HEK293 (cell line): ENCODE measurements at regions not wholly inside any gene's neighbourhood (a gene's known extent, or its start where the extent isn't known, plus 50 kb on each side); places are given as distances from the start of the nearest gene placed in this dataset.

Experiments
- CTCF ChIA-PET: fragments of 350-600 bp; formaldehyde crosslinking; extraction: SDS; loops from one replicate; lab custom pipeline; 2021; ENCODE audit warnings: antibody characterized with exemption; lab: Yijun Ruan, JAX
- POLR2A ChIA-PET: fragments of 300-600 bp; formaldehyde crosslinking; extraction: SDS; loops from one replicate; lab custom pipeline; 2020; ENCODE audit warnings: antibody characterized with exemption, inconsistent platforms; lab: Yijun Ruan, JAX
- H3K27ac ChIP-seq: fragments of 200-500 bp; sonication (Bioruptor generic); 2 replicates; pipeline ENCODE4 v1.5.1; 2014; ENCODE audit warnings: low read depth, low read length, control low read depth, inconsistent platforms; ENCODE audit errors: extremely low read depth
- H3K36me3 ChIP-seq, 2 experiments: fragments of 200-500 bp in 1 of 2; sonication (Bioruptor generic) in 1 of 2; 1 replicate in 1 of 2; 2 replicates in 1 of 2; pipeline ENCODE4 v1.5.1; 2014 to 2017; ENCODE audit warnings: inconsistent platforms in 2 of 2, low read length in 2 of 2; ENCODE audit not compliant: control insufficient read depth in 2 of 2, insufficient read depth in 1 of 2
- H3K4me1 ChIP-seq: fragments of 200-500 bp; sonication (Bioruptor generic); 2 replicates; pipeline ENCODE4 v1.5.1; 2014; ENCODE audit warnings: mild to moderate bottlenecking, low read length, inconsistent platforms; ENCODE audit not compliant: control insufficient read depth, insufficient read depth
- H3K4me3 ChIP-seq: 2 replicates; pipeline ENCODE4 v1.5.1; 2011; ENCODE audit warnings: low read depth, mild to moderate bottlenecking, control low read depth, low read length, moderate library complexity
- H3K9me3 ChIP-seq: fragments of 200-500 bp; sonication (Bioruptor generic); 2 replicates; pipeline ENCODE4 v1.5.1; 2014; ENCODE audit warnings: low read depth, low read length, inconsistent platforms; ENCODE audit not compliant: control insufficient read depth, insufficient read depth
- PATZ1 ChIP-seq: fragments of 450-650 bp; formaldehyde crosslinking; IDR thresholded peaks from 2 replicates; pipeline ENCODE4 v1.5.1; 2016; ENCODE audit warnings: missing biosample characterization, missing genetic modification characterization
- PRDM10 ChIP-seq: fragments of 450-650 bp; formaldehyde crosslinking; IDR thresholded peaks from 2 replicates; pipeline ENCODE4 v1.5.1; 2016; ENCODE audit warnings: missing biosample characterization, missing genetic modification characterization
- SALL2 ChIP-seq: fragments of 450-650 bp; formaldehyde crosslinking; IDR thresholded peaks from 2 replicates; pipeline ENCODE4 v1.5.0; 2017; ENCODE audit warnings: missing biosample characterization, mild to moderate bottlenecking, missing genetic modification characterization, borderline replicate concordance
- SCRT1 ChIP-seq: fragments of 450-650 bp; formaldehyde crosslinking; IDR thresholded peaks from 2 replicates; pipeline ENCODE4 v1.5.1; 2016; ENCODE audit warnings: missing biosample characterization, missing genetic modification characterization, borderline replicate concordance
- YY1 ChIP-seq: fragments of 450-650 bp; formaldehyde crosslinking; IDR thresholded peaks from 2 replicates; pipeline ENCODE4 v1.5.1; 2018; ENCODE audit warnings: missing biosample characterization, missing genetic modification characterization
- ZBTB21 ChIP-seq: fragments of 450-650 bp; formaldehyde crosslinking; IDR thresholded peaks from 2 replicates; pipeline ENCODE4 v1.5.1; 2017; ENCODE audit warnings: missing biosample characterization, missing genetic modification characterization
- ZBTB44 ChIP-seq: fragments of 450-650 bp; IDR thresholded peaks from 2 replicates; pipeline ENCODE4 v1.5.1; 2018; ENCODE audit warnings: missing biosample characterization, mild to moderate bottlenecking, missing genetic modification characterization
- ZNF114 ChIP-seq: fragments of 450-650 bp; formaldehyde crosslinking; IDR thresholded peaks from 2 replicates; pipeline ENCODE4 v1.5.0; 2017; ENCODE audit warnings: missing biosample characterization, missing genetic modification characterization
- ZNF184 ChIP-seq: fragments of 450-650 bp; IDR thresholded peaks from 2 replicates; pipeline ENCODE4 v1.5.1; 2018; ENCODE audit warnings: missing biosample characterization, mild to moderate bottlenecking, missing genetic modification characterization
- ZNF223 ChIP-seq: fragments of 450-650 bp; formaldehyde crosslinking; IDR thresholded peaks from 2 replicates; pipeline ENCODE4 v1.5.1; 2016; ENCODE audit warnings: missing biosample characterization, missing genetic modification characterization
- ZNF239 ChIP-seq: fragments of 450-650 bp; formaldehyde crosslinking; IDR thresholded peaks from 2 replicates; pipeline ENCODE4 v1.5.1; 2016; ENCODE audit warnings: missing biosample characterization, missing genetic modification characterization
- ZNF391 ChIP-seq: fragments of 450-650 bp; formaldehyde crosslinking; IDR thresholded peaks from 2 replicates; pipeline ENCODE4 v1.5.1; 2016; ENCODE audit warnings: low read depth, missing biosample characterization, missing genetic modification characterization, borderline replicate concordance
- ZNF404 ChIP-seq: fragments of 450-650 bp; formaldehyde crosslinking; IDR thresholded peaks from 2 replicates; pipeline ENCODE4 v1.5.1; 2017; ENCODE audit warnings: missing biosample characterization, missing genetic modification characterization
- ZNF48 ChIP-seq: fragments of 450-650 bp; formaldehyde crosslinking; IDR thresholded peaks from 2 replicates; pipeline ENCODE4 v1.5.1; 2016; ENCODE audit warnings: missing biosample characterization, missing genetic modification characterization
- ZNF529 ChIP-seq: fragments of 450-650 bp; formaldehyde crosslinking; IDR thresholded peaks from 2 replicates; pipeline ENCODE4 v1.5.1; 2017; ENCODE audit warnings: missing genetic modification characterization, missing biosample characterization; ENCODE audit not compliant: insufficient replicate concordance
- ZNF549 ChIP-seq: fragments of 450-650 bp; IDR thresholded peaks from 2 replicates; pipeline ENCODE4 v1.5.1; 2018; ENCODE audit warnings: missing biosample characterization, missing genetic modification characterization, mild to moderate bottlenecking, inconsistent platforms, moderate library complexity
- ZNF621 ChIP-seq: fragments of 450-650 bp; formaldehyde crosslinking; IDR thresholded peaks from 2 replicates; pipeline ENCODE4 v1.5.1; 2017; ENCODE audit warnings: missing biosample characterization, missing genetic modification characterization
- ZNF624 ChIP-seq: fragments of 450-650 bp; formaldehyde crosslinking; IDR thresholded peaks from 2 replicates; pipeline ENCODE4 v1.5.1; 2017; ENCODE audit warnings: missing biosample characterization, missing genetic modification characterization
- ZNF629 ChIP-seq: fragments of 450-650 bp; formaldehyde crosslinking; IDR thresholded peaks from 2 replicates; pipeline ENCODE4 v1.5.1; 2017; ENCODE audit warnings: missing biosample characterization, missing genetic modification characterization
- ZNF768 ChIP-seq: fragments of 450-650 bp; formaldehyde crosslinking; IDR thresholded peaks from 2 replicates; pipeline ENCODE4 v1.5.1; 2018; ENCODE audit warnings: missing biosample characterization, mild to moderate bottlenecking, missing genetic modification characterization
- ZSCAN5A ChIP-seq: fragments of 450-650 bp; formaldehyde crosslinking; IDR thresholded peaks from 2 replicates; pipeline ENCODE4 v1.5.1; 2016; ENCODE audit warnings: missing biosample characterization, missing genetic modification characterization
- ZXDB ChIP-seq: fragments of 450-650 bp; formaldehyde crosslinking; IDR thresholded peaks from 2 replicates; pipeline ENCODE4 v1.5.1; 2016; ENCODE audit warnings: missing biosample characterization, missing genetic modification characterization

GRCh38 chr5:116654925-116655324 lies 80.3 kb upstream of the SEMA6A start (continued):
- TF ChIP-seq SALL2 (tag by site-specific recombination): no peak
- no peak for TF ChIP-seq ZNF629 (tag by site-specific recombination)
- no peak for TF ChIP-seq SCRT1
- no peak for TF ChIP-seq ZNF529

GRCh38 chr5:116652903-116653302 lies 78.3 kb upstream of the SEMA6A start:
- H3K36me3 ChIP-seq: no peaks in the 10 kb centered on the region
- no peak overlapping the region for H3K4me3 ChIP-seq
- TF ChIP-seq ZBTB44 (tag by site-specific recombination) (0 out of 2 replicates have a peak, but pooled peaks have one; percentile 9), ZNF184 (tag by site-specific recombination) (no peak), ZBTB21 (tag by site-specific recombination) (no peak), ZXDB (tag by site-specific recombination) (no peak), ZNF404 (no peak), ZNF114 (tag by site-specific recombination) (no peak), ZNF549 (tag by site-specific recombination) (no peak), ZSCAN5A (tag by site-specific recombination) (no peak), ZNF391 (tag by site-specific recombination) (no peak), ZNF223 (no peak), ZNF48 (tag by site-specific recombination) (no peak), ZNF621 (tag by site-specific recombination) (no peak), ZNF624 (tag by site-specific recombination) (no peak), ZNF239 (tag by site-specific recombination) (no peak), ZNF768 (no peak), PATZ1 (tag by site-specific recombination) (no peak), YY1 (no peak), PRDM10 (peak; percentile 91)
- H3K9me3 ChIP-seq: no peaks in the 10 kb centered on the region
- H3K27ac ChIP-seq: no peak overlapping the region
- no peaks in the 10 kb centered on the region; the same call in 1 of the 2 replicates for H3K4me1 ChIP-seq
- ChIA-PET POLR2A (no interaction called here), CTCF (no interaction called here)
